H1 (cell line): ENCODE measurements at regions not wholly inside any gene's neighbourhood (a gene's known extent, or its start where the extent isn't known, plus 50 kb on each side); places are given as distances from the start of the nearest gene placed in this dataset.

Experiments used
- CTCF ChIA-PET: fragments of 300-600 bp; sonication (Branson Sonifier 250); formaldehyde crosslinking; loops from one replicate; lab custom pipeline; 2021; ENCODE audit not compliant: partially characterized antibody; lab: Charles Lee
- POLR2A ChIA-PET: fragments of 300-600 bp; sonication (Branson Sonifier 250); formaldehyde crosslinking; loops from one replicate; lab custom pipeline; 2021; ENCODE audit warnings: inconsistent platforms; ENCODE audit not compliant: partially characterized antibody; lab: Charles Lee
- DNase-seq, 2 experiments: peaks; one replicate each; pipeline versions ENCODE4 v3.0.0 to v3.0.0-alpha.2; 2010 to 2022; ENCODE audit warnings: low spot score in 2 of 2, low read depth in 1 of 2, mixed read lengths in 1 of 2
- FAIRE-seq: peaks from 2 replicates; lab custom pipeline; 2011; peaks lifted over from hg19 to GRCh38; lab: Jason Lieb, UNC
- H2AFZ ChIP-seq: 2 replicates; pipeline ENCODE4 v1.8.1; 2012; ENCODE audit warnings: low read length, inconsistent platforms
- H2AK5ac ChIP-seq: 2 replicates; pipeline ENCODE4 v1.6.1; 2013; ENCODE audit warnings: low read depth, low read length
- H2BK120ac ChIP-seq: replicated peaks from 2 replicates; pipeline ENCODE3; 2013; ENCODE audit warnings: low read depth, low read length, inconsistent platforms
- H2BK12ac ChIP-seq: 2 replicates; pipeline ENCODE4 v1.6.1; 2013; ENCODE audit warnings: low read depth, low read length
- H2BK15ac ChIP-seq: 2 replicates; pipeline ENCODE4 v1.6.1; 2013; ENCODE audit warnings: low read length
- H2BK20ac ChIP-seq: 2 replicates; pipeline ENCODE4 v1.6.1; 2013; ENCODE audit warnings: low read length
- H2BK5ac ChIP-seq: 2 replicates; pipeline ENCODE4 v1.6.1; 2013; ENCODE audit warnings: low read depth, low read length
- H3K14ac ChIP-seq: 2 replicates; pipeline ENCODE4 v1.6.1; 2013; ENCODE audit warnings: inconsistent platforms; ENCODE audit not compliant: insufficient read length
- H3K18ac ChIP-seq: 2 replicates; pipeline ENCODE4 v1.6.1; 2013; ENCODE audit warnings: low read length; ENCODE audit errors: extremely low read depth
- H3K23ac ChIP-seq: 2 replicates; pipeline ENCODE4 v1.6.1; 2013; ENCODE audit warnings: inconsistent platforms; ENCODE audit not compliant: insufficient read length
- H3K23me2 ChIP-seq: 2 replicates; pipeline ENCODE4 v1.6.1; 2013; ENCODE audit warnings: low read depth, low read length
- H3K27ac ChIP-seq: 2 replicates; pipeline ENCODE4 v1.6.1; 2011; ENCODE audit warnings: low read depth, low read length, inconsistent platforms
- H3K27me3 ChIP-seq, 4 experiments: replicated peaks in 1 of 4; 1 replicate in 1 of 4; 2 replicates in 3 of 4; pipeline versions ENCODE4 v1.6.1 to v1.8.1; 2011 to 2013; ENCODE audit warnings: low read length in 3 of 4, mild to moderate bottlenecking in 3 of 4, inconsistent platforms in 2 of 4, mixed read lengths in 2 of 4, moderate library complexity in 1 of 4; ENCODE audit not compliant: control insufficient read depth in 3 of 4, insufficient read depth in 3 of 4; ENCODE audit errors: extremely low read depth in 1 of 4
- H3K36me3 ChIP-seq, 4 experiments: 2 replicates each; pipeline versions ENCODE4 v1.6.1 to v1.8.1; 2011 to 2013; ENCODE audit warnings: mild to moderate bottlenecking in 4 of 4, low read length in 3 of 4, moderate library complexity in 2 of 4, control low read depth in 1 of 4, inconsistent platforms in 1 of 4; ENCODE audit not compliant: insufficient read depth in 4 of 4, control insufficient read depth in 2 of 4
- H3K4ac ChIP-seq: replicated peaks from 2 replicates; pipeline ENCODE3; 2013; ENCODE audit warnings: low read length, low read depth, mixed read lengths, inconsistent platforms; ENCODE audit not compliant: insufficient read length
- H3K4me1 ChIP-seq, 4 experiments: replicated peaks in 1 of 4; 1 replicate in 1 of 4; 2 replicates in 3 of 4; pipeline versions ENCODE4 v1.6.1 to v1.8.1; 2011 to 2013; ENCODE audit warnings: low read length in 3 of 4, inconsistent platforms in 2 of 4, mixed read lengths in 1 of 4; ENCODE audit not compliant: insufficient read depth in 4 of 4, control insufficient read depth in 3 of 4
- H3K4me2 ChIP-seq, 2 experiments: 2 replicates each; pipeline versions ENCODE4 v1.6.1 to v1.8.1; 2011 to 2013; ENCODE audit warnings: low read depth in 2 of 2, low read length in 2 of 2, control low read depth in 1 of 2, inconsistent platforms in 1 of 2, mild to moderate bottlenecking in 1 of 2; ENCODE audit not compliant: insufficient read depth in 1 of 2
- H3K4me3 ChIP-seq, 4 experiments: fragments of 200-600, 300-600 bp in 1 of 4; sonication (generic), shearing (Covaris generic), sonication (Bioruptor Twin) in 1 of 4; 2 replicates each; pipeline versions ENCODE4 v1.5.1 to v1.8.1; 2011 to 2016; ENCODE audit warnings: low read length in 4 of 4, low read depth in 3 of 4, control low read depth in 2 of 4, inconsistent platforms in 2 of 4, mild to moderate bottlenecking in 2 of 4, mixed read lengths in 1 of 4, moderate library complexity in 1 of 4; ENCODE audit not compliant: insufficient read depth in 2 of 4; ENCODE audit errors: extremely low read depth in 1 of 4
- H3K56ac ChIP-seq: replicated peaks from 2 replicates; pipeline ENCODE3; 2013; ENCODE audit warnings: low read depth, mild to moderate bottlenecking, mixed read lengths, low read length, inconsistent platforms; ENCODE audit not compliant: insufficient read length
- H3K79me1 ChIP-seq: 2 replicates; pipeline ENCODE4 v1.6.1; 2013; ENCODE audit warnings: low read depth, low read length, control low read depth
- H3K79me2 ChIP-seq, 2 experiments: 2 replicates each; pipeline versions ENCODE4 v1.6.1 to v1.8.1; 2012 to 2013; ENCODE audit warnings: low read length in 2 of 2, mild to moderate bottlenecking in 2 of 2, inconsistent platforms in 1 of 2; ENCODE audit not compliant: insufficient read depth in 2 of 2, control insufficient read depth in 1 of 2
- H3K9ac ChIP-seq, 4 experiments: replicated peaks in 1 of 4; 1 replicate in 1 of 4; 2 replicates in 3 of 4; pipeline versions ENCODE4 v1.6.1 to v1.8.1; 2011 to 2013; ENCODE audit warnings: low read depth in 3 of 4, low read length in 3 of 4, control low read depth in 2 of 4, mild to moderate bottlenecking in 2 of 4, moderate library complexity in 2 of 4, inconsistent platforms in 1 of 4; ENCODE audit errors: extremely low read depth in 1 of 4
- H3K9me3 ChIP-seq, 2 experiments: 2 replicates each; pipeline versions ENCODE4 v1.6.1 to v1.8.1; 2012 to 2013; ENCODE audit warnings: mild to moderate bottlenecking in 2 of 2, moderate library complexity in 2 of 2, control low read depth in 1 of 2, inconsistent platforms in 1 of 2, low read depth in 1 of 2, low read length in 1 of 2, mixed read lengths in 1 of 2; ENCODE audit not compliant: insufficient read depth in 2 of 2
- H4K20me1 ChIP-seq, 2 experiments: replicated peaks in 1 of 2; 2 replicates each; pipeline versions ENCODE3 to v1.8.1; 2011 to 2013; ENCODE audit warnings: inconsistent platforms in 2 of 2, low read length in 2 of 2, mild to moderate bottlenecking in 1 of 2; ENCODE audit not compliant: insufficient read depth in 2 of 2, control insufficient read depth in 1 of 2
- H4K5ac ChIP-seq: 2 replicates; pipeline ENCODE4 v1.6.1; 2013; ENCODE audit warnings: low read length, low read depth, mixed read lengths, inconsistent platforms; ENCODE audit not compliant: insufficient read length
- H4K8ac ChIP-seq: 2 replicates; pipeline ENCODE4 v1.8.0; 2013; ENCODE audit warnings: mild to moderate bottlenecking, moderate library complexity, low read length, inconsistent platforms; ENCODE audit not compliant: insufficient read depth; ENCODE audit errors: extremely low read depth
- H4K91ac ChIP-seq: replicated peaks from 2 replicates; pipeline ENCODE3; 2013; ENCODE audit warnings: low read length, mixed read lengths, inconsistent platforms; ENCODE audit not compliant: insufficient read length
- CBX8 ChIP-seq: fragments of 300-800, 300-1000 bp; sonication (generic); IDR thresholded peaks from 2 replicates; pipeline ENCODE4 v1.7.1; 2016; ENCODE audit warnings: low read depth, low read length, borderline replicate concordance
- E2F6 ChIP-seq: IDR thresholded peaks from 2 replicates; pipeline ENCODE4 v1.6.1; 2012; ENCODE audit warnings: inconsistent platforms
- GTF2F1 ChIP-seq: IDR thresholded peaks from 2 replicates; pipeline ENCODE4 v1.6.1; 2012; ENCODE audit warnings: low read depth, low read length, improper control_type of control experiment, borderline replicate concordance
- HDAC6 ChIP-seq: IDR thresholded peaks from one replicate; pipeline ENCODE4 v1.7.1; 2012; ENCODE audit warnings: low read depth, mild to moderate bottlenecking, inconsistent platforms, low read length, moderate library complexity
- JUND ChIP-seq: IDR thresholded peaks from 2 replicates; pipeline ENCODE4 v1.6.1; 2011; ENCODE audit warnings: mild to moderate bottlenecking, improper control_type of control experiment, low read length
- KDM4A ChIP-seq: IDR thresholded peaks from one replicate; pipeline ENCODE4 v1.7.1; 2012; ENCODE audit warnings: low read depth, mild to moderate bottlenecking, moderate library complexity, low read length, inconsistent platforms; ENCODE audit not compliant: severe bottlenecking
- RBBP5 ChIP-seq: IDR thresholded peaks from 2 replicates; pipeline ENCODE4 v1.7.1; 2012; ENCODE audit warnings: low read depth, mild to moderate bottlenecking, inconsistent platforms, low read length, moderate library complexity, borderline replicate concordance
- TEAD4 ChIP-seq: IDR thresholded peaks from 2 replicates; pipeline ENCODE4 v1.6.1; 2012; ENCODE audit warnings: low read depth, low read length, inconsistent platforms, mixed read lengths
- ZNF274 ChIP-seq: IDR thresholded peaks from 2 replicates; pipeline ENCODE4 v1.7.0; 2012; ENCODE audit warnings: low read length, borderline replicate concordance; ENCODE audit errors: extremely low read depth
- WGBS, 2 experiments: shearing (Covaris generic) in 1 of 2; methylation state at CpG; one replicate each; pipeline versions ENCODE4 v1.1.6 to v1.1.7; 2013 to 2015; ENCODE audit warnings: low lambda C conversion rate in 2 of 2, mixed read lengths in 2 of 2, inconsistent platforms in 1 of 2, low coverage in 1 of 2, missing lambda C conversion rate in 1 of 2; ENCODE audit not compliant: insufficient replicate concordance in 2 of 2, insufficient coverage in 1 of 2, insufficient read length in 1 of 2; ENCODE audit errors: extremely low coverage in 1 of 2, missing lambda C conversion rate in 1 of 2; 5-methylcytosine and 5-hydroxymethylcytosine counted together

GRCh38 chr18:78583739-78584458, 395.7 kb upstream of the SALL3 start:
- no peak overlapping the region for H3K14ac ChIP-seq
- ChIA-PET POLR2A (no interaction called here), CTCF (no interaction called here)
- no peak for FAIRE-seq
- H3K79me2 ChIP-seq = no peaks in the 10 kb centered on the region
- H3K79me1 ChIP-seq = no peaks in the 10 kb centered on the region
- no peak overlapping the region for H2BK5ac ChIP-seq
- H4K5ac ChIP-seq = no peak overlapping the region
- H4K8ac ChIP-seq = peak overlapping the region; percentile 74; the same call in 1 of the 2 replicates
- no peak overlapping the region for H3K23ac ChIP-seq
- no peak for TF ChIP-seq HDAC6
- no peak for TF ChIP-seq CBX8
- TF ChIP-seq E2F6 = no peak
- TF ChIP-seq ZNF274 = no peak
- TF ChIP-seq GTF2F1 = no peak
- TF ChIP-seq KDM4A = no peak
- no peak for TF ChIP-seq JUND
- no peak for TF ChIP-seq TEAD4
- TF ChIP-seq RBBP5 = no peak
- no peak overlapping the region for H2BK20ac ChIP-seq
- peaks cover 0 to 4% (median 1%) of the 10 kb centered on the region in 4 experiments; a peak in 2 of 7 replicates for H3K4me1 ChIP-seq
- H2BK120ac ChIP-seq = no peak overlapping the region
- H2AFZ ChIP-seq = no peak overlapping the region
- DNase-seq = no peak
- no peaks in the 10 kb centered on the region for H3K36me3 ChIP-seq
- no peak overlapping the region for H3K9ac ChIP-seq
- peak overlapping the region; percentile 56 for H4K91ac ChIP-seq
- no peak overlapping the region for H3K4me3 ChIP-seq
- no peak overlapping the region for H2BK12ac ChIP-seq
- H3K56ac ChIP-seq = no peak overlapping the region
- no peak overlapping the region for H3K27ac ChIP-seq
- no peak overlapping the region for H3K4me2 ChIP-seq
- 0 out of 2 replicates have a peak overlapping the region, but pooled peaks have one; percentile 65 for H2AK5ac ChIP-seq
- H2BK15ac ChIP-seq = no peak overlapping the region
- no peak overlapping the region for H3K4ac ChIP-seq
- no peaks in the 10 kb centered on the region for H4K20me1 ChIP-seq
- no peaks in the 10 kb centered on the region for H3K23me2 ChIP-seq
- 86 to 100% methylated on average over 2 to 17 of the region's 23 CpGs for WGBS, 2 experiments
- H3K9me3 ChIP-seq = peaks cover 0 to 3% of the 10 kb centered on the region in 2 experiments; a peak in 1 of 4 replicates
- H3K27me3 ChIP-seq = no peaks in the 10 kb centered on the region
- H3K18ac ChIP-seq = no peak overlapping the region
